HL-60 (cell line): ENCODE measurements at regions not wholly inside any gene's neighbourhood (a gene's known extent, or its start where the extent isn't known, plus 50 kb on each side); places are given as distances from the start of the nearest gene placed in this dataset.

Experiments
- DNase-seq, 2 experiments: peaks; one replicate each; pipeline ENCODE4 v3.0.0-alpha.2; 2010 to 2020; ENCODE audit warnings: low read depth in 1 of 2, low spot score in 1 of 2
- H3K27ac ChIP-seq: fragments of 250-450 bp; sonication (Bioruptor Pico); replicated peaks from 2 replicates; pipeline ENCODE4 v1.5.1; 2020; ENCODE audit warnings: mild to moderate bottlenecking, moderate library complexity
- H3K27me3 ChIP-seq: fragments of 250-450 bp; sonication (Bioruptor Pico); 2 replicates; pipeline ENCODE4 v1.5.1; 2021; ENCODE audit warnings: mild to moderate bottlenecking, moderate library complexity; ENCODE audit not compliant: insufficient read depth, poor library complexity, severe bottlenecking
- H3K4me3 ChIP-seq: replicated peaks from 2 replicates; pipeline ENCODE4 v1.5.1; 2011; ENCODE audit warnings: mild to moderate bottlenecking, control low read depth, low read length; ENCODE audit not compliant: insufficient read depth
- CTCF ChIP-seq: IDR thresholded peaks from one replicate; pipeline ENCODE4 v1.5.1; 2011; ENCODE audit warnings: low read length, control low read depth, inconsistent platforms; ENCODE audit not compliant: insufficient read depth
- GABPA ChIP-seq: IDR thresholded peaks from 2 replicates; pipeline ENCODE4 v1.6.1; 2012; ENCODE audit warnings: low read depth
- POLR2AphosphoS5 ChIP-seq: IDR thresholded peaks from 2 replicates; pipeline ENCODE4 v1.6.1; 2012; ENCODE audit warnings: low read depth
- REST ChIP-seq: IDR thresholded peaks from 2 replicates; pipeline ENCODE4 v1.6.1; 2012; ENCODE audit warnings: low read depth; ENCODE audit not compliant: insufficient replicate concordance
- SPI1 ChIP-seq: IDR thresholded peaks from 2 replicates; pipeline ENCODE4 v1.6.1; 2012; ENCODE audit warnings: low read depth, mild to moderate bottlenecking, borderline replicate concordance

- TF ChIP-seq SPI1 (no peak), POLR2AphosphoS5 (no peak), CTCF (no peak), REST (no peak), GABPA (no peak)
- DNase-seq = no peak
- no peak overlapping the region for H3K4me3 ChIP-seq
- no peaks in the 10 kb centered on the region for H3K27me3 ChIP-seq
- H3K27ac ChIP-seq = no peak overlapping the region
These were observed 74.6 kb downstream of the GPX5 start for GRCh38 chr6:28600245-28600644.

GRCh38 chr6:28603891-28604290 lies 78.2 kb downstream of the GPX5 start:
- peaks cover 4% of the 10 kb centered on the region for H3K27me3 ChIP-seq
- TF ChIP-seq SPI1 = no peak
- TF ChIP-seq CTCF = no peak
- no peak for TF ChIP-seq POLR2AphosphoS5
- TF ChIP-seq GABPA = no peak
- no peak for TF ChIP-seq REST
- no peak overlapping the region for H3K27ac ChIP-seq
- DNase-seq = no peak
- H3K4me3 ChIP-seq = no peak overlapping the region

- Histone ChIP-seq H3K4me3 (peak overlapping the region; percentile 44), H3K27me3 (peaks cover 4% of the 10 kb centered on the region), H3K27ac (no peak overlapping the region)
- TF ChIP-seq CTCF (peak; percentile 3), POLR2AphosphoS5 (no peak)
- DNase-seq = peak; percentile 23 to 49
These were observed 81.0 kb downstream of the GPX5 start for GRCh38 chr6:28606424-28607391.

GRCh38 chr6:28607990-28608389 lies 82.3 kb downstream of the GPX5 start:
- DNase-seq = no peak
- Histone ChIP-seq H3K4me3 (no peak overlapping the region), H3K27ac (no peak overlapping the region), H3K27me3 (peaks cover 6% of the 10 kb centered on the region)
- no peak for TF ChIP-seq POLR2AphosphoS5
- no peak for TF ChIP-seq REST
- no peak for TF ChIP-seq CTCF
- TF ChIP-seq GABPA = no peak
- no peak for TF ChIP-seq SPI1
